Endothelial cell of umbilical vein (primary cell): ENCODE measurements at regions not wholly inside any gene's neighbourhood (a gene's known extent, or its start where the extent isn't known, plus 50 kb on each side); places are given as distances from the start of the nearest gene placed in this dataset.

ENCODE experiments used
- CTCF ChIP-seq, 2 donors: IDR thresholded peaks; 1 replicate in 1 of 2; 2 replicates in 1 of 2; pipeline ENCODE4 v1.5.1; 2011; ENCODE audit warnings: low read length in 2 of 2, mild to moderate bottlenecking in 2 of 2, moderate library complexity in 2 of 2, control low read depth in 1 of 2, inconsistent platforms in 1 of 2, low read depth in 1 of 2; ENCODE audit not compliant: insufficient read depth in 1 of 2; ENCODE audit errors: extremely low read depth in 1 of 2
- EZH2 ChIP-seq: IDR thresholded peaks from 2 replicates; pipeline ENCODE4 v1.6.1; 2012; ENCODE audit warnings: borderline replicate concordance, low read depth, mild to moderate bottlenecking, moderate library complexity, low read length, inconsistent platforms; ENCODE audit not compliant: severe bottlenecking
- GATA2 ChIP-seq: IDR thresholded peaks from 2 replicates; pipeline ENCODE4 v1.7.0; 2011; ENCODE audit warnings: low read depth, mild to moderate bottlenecking, moderate library complexity, mixed read lengths, low read length; ENCODE audit not compliant: insufficient read length, insufficient read depth
- MAX ChIP-seq: IDR thresholded peaks from 2 replicates; pipeline ENCODE4 v1.6.1; 2011; ENCODE audit not compliant: insufficient read depth, insufficient read length
- MYC ChIP-seq: IDR thresholded peaks from one replicate; pipeline ENCODE4 v1.6.1; 2011; ENCODE audit warnings: mild to moderate bottlenecking, low read depth, low read length
- POLR2A ChIP-seq: IDR thresholded peaks from 2 replicates; pipeline ENCODE4 v1.6.1; 2012; ENCODE audit warnings: low read depth, mild to moderate bottlenecking, control low read depth, low read length
- POLR2AphosphoS5 ChIP-seq: IDR thresholded peaks from 2 replicates; pipeline ENCODE4 v1.6.1; 2012; ENCODE audit warnings: low read depth, mild to moderate bottlenecking, control low read depth, low read length, moderate library complexity; ENCODE audit not compliant: insufficient read depth

DNA sequence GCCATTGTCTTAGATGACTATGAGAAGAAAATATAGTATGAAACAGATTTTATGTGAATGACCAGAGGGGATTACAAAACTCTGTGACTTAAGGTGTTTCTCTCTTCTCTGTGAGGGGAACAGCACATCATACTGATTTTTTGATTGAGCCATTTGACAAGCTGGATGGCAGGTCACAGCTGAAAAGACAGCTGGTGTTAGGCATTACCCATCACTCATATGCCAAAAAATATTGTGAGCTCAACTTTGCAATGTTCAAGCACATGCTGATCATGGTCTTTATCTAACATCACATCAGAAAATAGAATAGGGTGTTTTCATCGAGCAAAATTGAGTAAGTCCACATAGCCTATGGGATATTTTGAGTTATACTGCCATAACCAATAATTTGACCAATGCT lies 86.7 kb upstream of the TECRL start:
- TF ChIP-seq POLR2A (no peak), EZH2 (no peak), POLR2AphosphoS5 (no peak), MYC (no peak), CTCF (IDR thresholded peaks at IDR 0.05; ENCODE audit: extremely low read depth in 1 of 2, insufficient read depth in 1 of 2, low read depth in 1 of 2, low read length in 2 of 2) (no peak), GATA2 (no peak), MAX (no peak)
